ENCODE measurements at regions not wholly inside any gene's neighbourhood (a gene's known extent, or its start where the extent isn't known, plus 50 kb on each side); places are given as distances from the start of the nearest gene placed in this dataset.
"Not testable (repeated sequence)": the region's sequence is repeated elsewhere in the genome, so short reads cannot be mapped to it uniquely, and the experiment has no call there.

GRCh38 chr2:237000481-237000880 is 85.2 kb upstream of the COPS8 start:
- Histone ChIP-seq H3F3A (ENCODE audit: insufficient read depth, low read depth) (peaks cover 15% of the 10 kb centered on the region; the same call in 1 of the 2 replicates), H3K4me3 (no peak overlapping the region), H2AFZ (no peak overlapping the region), H3K79me2 (ENCODE audit: low read depth) (no peaks in the 10 kb centered on the region), H3K9me3 (ENCODE audit: insufficient read depth, low read depth) (no peaks in the 10 kb centered on the region; the same call in 1 of the 2 replicates), H3K36me3 (ENCODE audit: low read depth) (no peaks in the 10 kb centered on the region), H3K9me2 (ENCODE audit: insufficient read depth) (no peaks in the 10 kb centered on the region), H4K20me1 (ENCODE audit: insufficient read depth) (no peaks in the 10 kb centered on the region), H3K27me3 (ENCODE audit: insufficient read depth, low read depth) (peaks cover 62% of the 10 kb centered on the region), H3K4me2 (no peak overlapping the region), H3K27ac (no peak overlapping the region), H3K4me1 (replicated peaks; ENCODE audit: insufficient read depth) (peaks cover 24% of the 10 kb centered on the region)
- no peak for TF ChIP-seq CTCF (conservative IDR thresholded peaks at IDR 0.05)
- TF ChIP-seq EZH2 (IDR thresholded peaks at IDR 0.05; ENCODE audit: low read depth): no peak
- no TSS peak for BruUV-seq (replicated peaks)
- POLR2A ChIA-PET (ENCODE audit: unreplicated experiment): no interaction called here
- CTCF ChIA-PET: no interaction called here
- DNase-seq: no peak
- intact Hi-C loops (cut with micrococcal nuclease; ENCODE audit: unreplicated experiment): no loop called here

GRCh38 chr2:237005341-237005740 is 80.3 kb upstream of the COPS8 start:
- BruUV-seq (replicated peaks); H3K27ac ChIP-seq; H3K4me1 ChIP-seq (replicated peaks; ENCODE audit: insufficient read depth); H3K4me3 ChIP-seq; DNase-seq; H3F3A ChIP-seq (ENCODE audit: insufficient read depth, low read depth); H3K9me2 ChIP-seq (ENCODE audit: insufficient read depth); H3K36me3 ChIP-seq (ENCODE audit: low read depth); CTCF ChIA-PET; H3K79me2 ChIP-seq (ENCODE audit: low read depth); H3K4me2 ChIP-seq; POLR2A ChIA-PET (ENCODE audit: unreplicated experiment); intact Hi-C loops (cut with micrococcal nuclease; ENCODE audit: unreplicated experiment); H3K9me3 ChIP-seq (ENCODE audit: insufficient read depth, low read depth); H4K20me1 ChIP-seq (ENCODE audit: insufficient read depth); H2AFZ ChIP-seq: not testable (repeated sequence)
- peaks cover 52% of the 10 kb centered on the region for H3K27me3 ChIP-seq (ENCODE audit: insufficient read depth, low read depth)

GRCh38 chr2:237011206-237011795 is 74.4 kb upstream of the COPS8 start:
- TF ChIP-seq CTCF (conservative IDR thresholded peaks at IDR 0.05) (no peak), EZH2 (IDR thresholded peaks at IDR 0.05; ENCODE audit: low read depth) (no peak)
- no TSS peak for BruUV-seq (replicated peaks)
- no peaks in the 10 kb centered on the region for H3K36me3 ChIP-seq (ENCODE audit: low read depth)

GRCh38 chr2:237012004-237012403 is 73.7 kb upstream of the COPS8 start:
- TF ChIP-seq EZH2 (IDR thresholded peaks at IDR 0.05; ENCODE audit: low read depth) (no peak), CTCF (conservative IDR thresholded peaks at IDR 0.05) (no peak)
- H4K20me1 ChIP-seq (ENCODE audit: insufficient read depth): no peaks in the 10 kb centered on the region
- H3K4me2 ChIP-seq: no peak overlapping the region
- intact Hi-C loops (cut with micrococcal nuclease; ENCODE audit: unreplicated experiment): no loop called here
- no TSS peak for BruUV-seq (replicated peaks)
- no peaks in the 10 kb centered on the region for H3K79me2 ChIP-seq (ENCODE audit: low read depth)
- H3K9me3 ChIP-seq (ENCODE audit: insufficient read depth, low read depth): no peaks in the 10 kb centered on the region
- no peak for DNase-seq
- H2AFZ ChIP-seq: no peak overlapping the region
- POLR2A ChIA-PET (ENCODE audit: unreplicated experiment): interaction anchor here (0.6 kb wide), 1 partner anchor 69 kb away, joined by 3 read pairs; no protein-coding TSS in a partner anchor
- H3K4me1 ChIP-seq (replicated peaks; ENCODE audit: insufficient read depth): no peaks in the 10 kb centered on the region
- no peak overlapping the region for H3K4me3 ChIP-seq
- no peak overlapping the region for H3K27ac ChIP-seq
- no peaks in the 10 kb centered on the region for H3K9me2 ChIP-seq (ENCODE audit: insufficient read depth)
- CTCF ChIA-PET: no interaction called here
- H3F3A ChIP-seq (ENCODE audit: insufficient read depth, low read depth): no peaks in the 10 kb centered on the region
- peaks cover 73% of the 10 kb centered on the region for H3K27me3 ChIP-seq (ENCODE audit: insufficient read depth, low read depth)
- H3K36me3 ChIP-seq (ENCODE audit: low read depth): no peaks in the 10 kb centered on the region

More at GRCh38 chr2:237011206-237011795, 74.4 kb upstream of the COPS8 start:
- intact Hi-C loops (cut with micrococcal nuclease; ENCODE audit: unreplicated experiment): no loop called here
- Histone ChIP-seq H3F3A (ENCODE audit: insufficient read depth, low read depth) (no peaks in the 10 kb centered on the region), H3K79me2 (ENCODE audit: low read depth) (no peaks in the 10 kb centered on the region), H4K20me1 (ENCODE audit: insufficient read depth) (no peaks in the 10 kb centered on the region), H3K4me3 (no peak overlapping the region), H3K27ac (no peak overlapping the region), H3K9me2 (ENCODE audit: insufficient read depth) (no peaks in the 10 kb centered on the region), H3K9me3 (ENCODE audit: insufficient read depth, low read depth) (no peaks in the 10 kb centered on the region), H3K4me2 (no peak overlapping the region), H3K4me1 (replicated peaks; ENCODE audit: insufficient read depth) (no peaks in the 10 kb centered on the region), H3K27me3 (ENCODE audit: insufficient read depth, low read depth) (peaks cover 70% of the 10 kb centered on the region), H2AFZ (no peak overlapping the region)
- POLR2A ChIA-PET (ENCODE audit: unreplicated experiment): interaction anchor here (0.6 kb wide), 2 partner anchors 69 to 219 kb away, joined by 3 to 8 read pairs; no protein-coding TSS in a partner anchor
- CTCF ChIA-PET: no interaction called here
- no peak for DNase-seq
